Activated CD4-positive, alpha-beta memory T cell treated with anti-CD3 and anti-CD28 coated beads, Interleukin-2, amount 10 ng/mL, durations not matched to agents 7 days and 5 days (primary cell): ENCODE measurements at regions not wholly inside any gene's neighbourhood (a gene's known extent, or its start where the extent isn't known, plus 50 kb on each side); places are given as distances from the start of the nearest gene placed in this dataset.
"Not testable (repeated sequence)": the region's sequence is repeated elsewhere in the genome, so short reads cannot be mapped to it uniquely, and the experiment has no call there.

Experiments used
- CTCF ChIA-PET: fragments of 350-600 bp; sonication (Branson Sonifier 250); formaldehyde crosslinking; loops from one replicate; lab custom pipeline; 2021; ENCODE audit warnings: antibody characterized with exemption, inconsistent platforms; lab: Charles Lee
- POLR2A ChIA-PET: fragments of 350-600 bp; sonication (Branson Sonifier 250); formaldehyde crosslinking; loops from one replicate; lab custom pipeline; 2021; ENCODE audit warnings: antibody characterized with exemption; lab: Charles Lee
- DNase-seq: peaks from one replicate; pipeline ENCODE4 v3.0.0-alpha.2; 2020
- H3K27ac Mint-ChIP-seq: one replicate; pipeline ENCODE4 v1.8.0; 2021; ENCODE audit warnings: mild to moderate bottlenecking, mixed read lengths
- H3K27me3 Mint-ChIP-seq: one replicate; pipeline ENCODE4 v1.8.0; 2021; ENCODE audit warnings: mixed read lengths
- H3K36me3 Mint-ChIP-seq: one replicate; pipeline ENCODE4 v1.8.0; 2021; ENCODE audit warnings: low read depth, mixed read lengths
- H3K4me1 Mint-ChIP-seq: one replicate; pipeline ENCODE4 v1.8.0; 2021; ENCODE audit warnings: mixed read lengths
- H3K4me3 Mint-ChIP-seq: one replicate; pipeline ENCODE4 v1.8.0; 2021; ENCODE audit warnings: mild to moderate bottlenecking, mixed read lengths
- H3K9me3 Mint-ChIP-seq: one replicate; pipeline ENCODE4 v1.8.0; 2021; ENCODE audit warnings: mixed read lengths

- H3K4me3 Mint-ChIP-seq = no peak overlapping the region
Measured at GRCh38 chr6:93183531-93183972, 235.8 kb downstream of the EPHA7 start.

DNA sequence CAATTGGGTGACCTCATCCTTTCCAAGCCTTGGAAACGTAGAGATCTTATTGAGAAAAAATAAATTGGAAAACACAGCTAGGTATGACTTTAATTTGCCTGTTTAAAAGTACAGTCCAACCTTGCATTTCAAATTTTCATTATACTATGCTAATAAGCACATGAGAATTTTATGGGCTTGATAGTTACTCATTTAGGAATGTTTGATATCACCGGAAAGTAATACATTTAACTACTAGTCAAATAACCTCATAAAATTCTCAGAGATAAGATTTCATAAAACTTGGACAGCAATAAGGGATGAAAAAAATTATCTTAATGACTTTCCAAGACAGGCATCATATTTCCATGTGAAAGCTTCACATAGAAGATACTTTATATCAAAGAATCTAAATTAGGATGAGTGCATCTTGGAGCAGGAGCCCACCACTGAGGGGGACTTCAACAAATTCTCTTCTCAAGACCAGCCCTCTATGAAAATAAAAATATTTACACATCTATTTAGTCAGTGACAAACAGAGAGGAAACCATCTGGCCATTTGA lies 236.3 kb downstream of the EPHA7 start:
- no peak overlapping the region for H3K27ac Mint-ChIP-seq
- H3K9me3 Mint-ChIP-seq = no peaks in the 10 kb centered on the region
- no peak for DNase-seq
- ChIA-PET POLR2A (no interaction called here), CTCF (no interaction called here)
- no peaks in the 10 kb centered on the region for H3K36me3 Mint-ChIP-seq
- no peaks in the 10 kb centered on the region for H3K27me3 Mint-ChIP-seq
- no peaks in the 10 kb centered on the region for H3K4me1 Mint-ChIP-seq
- no peak overlapping the region for H3K4me3 Mint-ChIP-seq

More at GRCh38 chr6:93183531-93183972, 235.8 kb downstream of the EPHA7 start:
- Mint-ChIP-seq H3K27me3 (no peaks in the 10 kb centered on the region), H3K4me1 (no peaks in the 10 kb centered on the region), H3K36me3 (no peaks in the 10 kb centered on the region), H3K27ac (no peak overlapping the region), H3K9me3 (no peaks in the 10 kb centered on the region)
- no peak for DNase-seq
- ChIA-PET POLR2A (no interaction called here), CTCF (no interaction called here)

DNA sequence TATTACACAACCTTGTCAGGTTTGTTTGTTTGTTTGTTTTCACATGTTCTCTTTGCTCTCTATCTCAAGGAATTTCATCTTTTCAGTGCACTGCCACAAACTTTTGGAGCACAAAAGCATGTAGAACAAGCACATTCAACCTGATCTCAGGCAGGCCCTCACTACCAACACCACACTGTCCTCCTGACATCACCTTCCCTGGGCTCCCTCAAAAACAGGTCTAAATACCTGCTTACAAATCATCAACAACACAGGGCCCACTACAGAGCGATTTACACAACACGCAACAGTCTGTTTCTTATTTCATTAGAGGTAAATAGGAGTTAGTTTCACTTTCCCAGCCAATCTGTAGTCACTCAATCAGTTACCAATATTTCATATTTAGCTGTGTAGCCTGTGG lies 241.4 kb downstream of the EPHA7 start:
- Mint-ChIP-seq H3K4me3 (no peak overlapping the region), H3K36me3 (no peaks in the 10 kb centered on the region), H3K27ac (no peak overlapping the region), H3K27me3 (no peaks in the 10 kb centered on the region), H3K4me1 (no peaks in the 10 kb centered on the region), H3K9me3 (peaks cover 3% of the 10 kb centered on the region)
- DNase-seq = no peak
- POLR2A ChIA-PET = no interaction called here
- CTCF ChIA-PET = no interaction called here

DNA sequence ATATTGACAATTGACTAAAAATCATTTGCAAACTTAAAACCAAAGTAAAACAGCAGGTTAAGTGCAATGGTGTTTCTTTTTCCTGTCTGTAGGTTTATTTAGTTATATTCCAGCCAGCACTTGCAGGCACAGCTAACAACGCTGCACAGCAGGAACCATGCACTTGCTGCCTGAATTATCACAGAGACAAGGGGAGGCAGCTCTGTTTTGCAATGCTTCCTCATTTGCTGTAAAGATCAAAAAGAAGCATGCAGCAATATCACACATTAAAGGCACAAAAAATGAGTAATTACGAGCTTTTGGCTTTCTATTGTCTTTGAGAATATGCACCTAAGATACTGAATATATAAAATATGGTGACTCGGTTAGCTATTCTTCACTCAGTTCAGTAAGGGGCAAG lies 241.9 kb downstream of the EPHA7 start:
- H3K4me1 Mint-ChIP-seq = no peaks in the 10 kb centered on the region
- no peak overlapping the region for H3K4me3 Mint-ChIP-seq
- peaks cover 3% of the 10 kb centered on the region for H3K9me3 Mint-ChIP-seq
- H3K27ac Mint-ChIP-seq = no peak overlapping the region
- no peaks in the 10 kb centered on the region for H3K27me3 Mint-ChIP-seq
- H3K36me3 Mint-ChIP-seq = no peaks in the 10 kb centered on the region
- no peak for DNase-seq
- ChIA-PET CTCF (no interaction called here), POLR2A (no interaction called here)

DNA sequence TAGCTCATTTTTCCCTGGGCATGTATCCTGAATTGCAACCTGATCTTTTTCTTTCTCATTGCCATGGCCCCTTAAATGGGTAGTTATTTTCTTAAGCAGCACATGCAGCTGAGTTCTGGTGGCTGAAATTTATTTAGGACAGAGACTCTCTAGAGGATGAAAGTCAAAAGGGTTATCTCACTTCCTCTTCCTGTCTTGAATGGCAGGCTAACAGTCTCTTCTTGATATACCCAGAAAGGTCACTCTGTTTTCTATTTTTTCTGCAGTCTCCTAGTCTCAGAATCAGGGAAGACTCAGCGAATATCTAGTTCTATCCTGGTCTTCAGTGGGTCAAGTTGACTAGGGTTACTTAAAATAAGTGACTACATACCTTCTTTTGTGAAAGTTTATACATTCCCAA lies 243.3 kb downstream of the EPHA7 start:
- H3K9me3 Mint-ChIP-seq = peaks cover 3% of the 10 kb centered on the region
- DNase-seq = no peak
- ChIA-PET POLR2A (no interaction called here), CTCF (interaction anchor here (0.5 kb wide), 2 partner anchors 62 to 676 kb away, joined by 3 read pairs; no protein-coding TSS in a partner anchor)
- H3K4me3 Mint-ChIP-seq = no peak overlapping the region
- no peaks in the 10 kb centered on the region for H3K36me3 Mint-ChIP-seq
- no peaks in the 10 kb centered on the region for H3K27me3 Mint-ChIP-seq
- H3K27ac Mint-ChIP-seq = no peak overlapping the region
- H3K4me1 Mint-ChIP-seq = no peaks in the 10 kb centered on the region

DNA sequence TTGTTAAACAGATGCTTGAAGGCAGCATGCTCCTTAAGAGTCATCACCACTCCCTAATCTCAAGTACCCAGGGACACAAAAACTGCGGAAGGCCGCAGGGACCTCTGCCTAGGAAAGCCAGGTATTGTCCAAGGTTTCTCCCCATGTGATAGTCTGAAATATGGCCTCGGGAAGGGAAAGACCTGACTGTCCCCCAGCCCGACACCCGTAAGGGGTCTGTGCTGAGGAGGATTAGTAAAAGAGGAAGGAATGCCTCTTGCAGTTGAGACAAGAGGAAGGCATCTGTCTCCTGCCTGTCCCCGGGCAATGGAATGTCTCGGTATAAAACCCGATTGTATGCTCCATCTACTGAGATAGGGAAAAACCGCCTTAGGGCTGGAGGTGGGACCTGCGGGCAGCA lies 245.8 kb downstream of the EPHA7 start:
- H3K4me1 Mint-ChIP-seq, DNase-seq, CTCF ChIA-PET, POLR2A ChIA-PET, H3K36me3 Mint-ChIP-seq, H3K9me3 Mint-ChIP-seq, H3K4me3 Mint-ChIP-seq, H3K27me3 Mint-ChIP-seq, H3K27ac Mint-ChIP-seq: not testable (repeated sequence)

DNA sequence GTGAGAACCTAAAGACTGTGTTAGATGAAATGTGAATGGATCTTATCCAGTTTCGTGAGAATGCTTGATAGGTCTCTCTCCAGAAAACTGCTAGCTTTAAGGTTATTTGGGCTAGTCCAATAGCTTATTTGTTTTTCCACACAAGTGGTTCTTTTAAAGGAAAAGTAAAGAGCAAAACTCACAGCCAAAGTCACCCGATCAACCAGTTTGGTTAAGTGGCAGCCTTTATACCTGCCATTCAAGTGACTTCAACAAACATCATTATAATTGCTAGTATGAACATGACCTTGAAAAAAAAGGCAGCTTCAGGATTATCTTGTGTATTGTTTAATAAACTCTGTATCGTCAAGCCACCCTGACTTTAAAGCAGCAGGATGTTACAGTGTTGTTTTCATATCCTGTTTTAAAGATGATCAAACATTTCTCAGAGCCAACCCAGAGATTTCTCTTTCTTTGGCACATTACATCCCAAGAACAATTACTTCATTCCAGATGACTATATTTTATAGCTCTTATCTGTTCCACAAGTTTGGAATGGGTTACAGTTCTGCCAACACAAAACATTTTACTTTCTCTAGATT lies 253.4 kb downstream of the EPHA7 start:
- no peak for DNase-seq
- H3K4me1 Mint-ChIP-seq = no peaks in the 10 kb centered on the region
- no peaks in the 10 kb centered on the region for H3K27me3 Mint-ChIP-seq
- no peak overlapping the region for H3K4me3 Mint-ChIP-seq
- CTCF ChIA-PET = no interaction called here
- no peak overlapping the region for H3K27ac Mint-ChIP-seq
- POLR2A ChIA-PET = no interaction called here
- no peaks in the 10 kb centered on the region for H3K9me3 Mint-ChIP-seq
- H3K36me3 Mint-ChIP-seq = no peaks in the 10 kb centered on the region

GRCh38 chr6:93164781-93165180 lies 254.6 kb downstream of the EPHA7 start:
- H3K9me3 Mint-ChIP-seq = no peaks in the 10 kb centered on the region
- CTCF ChIA-PET = no interaction called here
- H3K27me3 Mint-ChIP-seq = no peaks in the 10 kb centered on the region
- POLR2A ChIA-PET = no interaction called here
- no peak overlapping the region for H3K27ac Mint-ChIP-seq
- H3K36me3 Mint-ChIP-seq = no peaks in the 10 kb centered on the region
- no peak for DNase-seq
- H3K4me1 Mint-ChIP-seq = no peaks in the 10 kb centered on the region
- no peak overlapping the region for H3K4me3 Mint-ChIP-seq

DNA sequence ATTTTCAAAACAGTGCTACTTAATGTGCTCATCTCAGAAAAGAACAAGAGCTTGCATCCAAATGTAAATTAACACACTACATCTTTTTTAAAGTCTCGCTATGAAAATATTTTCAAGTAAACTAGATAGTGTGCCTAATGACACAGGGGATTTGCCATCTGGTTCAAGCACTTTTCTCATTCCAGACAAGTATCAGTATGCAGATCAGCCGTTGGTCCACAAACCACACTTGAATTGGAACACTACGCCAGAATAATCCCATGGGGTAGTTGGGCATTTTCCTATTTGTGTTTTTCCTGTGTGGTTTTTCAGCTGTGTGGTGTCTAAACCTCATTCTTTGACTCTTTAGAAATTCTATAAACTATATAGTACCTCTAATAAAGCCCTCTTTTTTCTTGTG lies 256.2 kb downstream of the EPHA7 start:
- H3K4me1 Mint-ChIP-seq = no peaks in the 10 kb centered on the region
- no peaks in the 10 kb centered on the region for H3K9me3 Mint-ChIP-seq
- no peak overlapping the region for H3K27ac Mint-ChIP-seq
- H3K27me3 Mint-ChIP-seq = no peaks in the 10 kb centered on the region
- no peaks in the 10 kb centered on the region for H3K36me3 Mint-ChIP-seq
- POLR2A ChIA-PET = no interaction called here
- DNase-seq = no peak
- CTCF ChIA-PET = no interaction called here
- no peak overlapping the region for H3K4me3 Mint-ChIP-seq

DNA sequence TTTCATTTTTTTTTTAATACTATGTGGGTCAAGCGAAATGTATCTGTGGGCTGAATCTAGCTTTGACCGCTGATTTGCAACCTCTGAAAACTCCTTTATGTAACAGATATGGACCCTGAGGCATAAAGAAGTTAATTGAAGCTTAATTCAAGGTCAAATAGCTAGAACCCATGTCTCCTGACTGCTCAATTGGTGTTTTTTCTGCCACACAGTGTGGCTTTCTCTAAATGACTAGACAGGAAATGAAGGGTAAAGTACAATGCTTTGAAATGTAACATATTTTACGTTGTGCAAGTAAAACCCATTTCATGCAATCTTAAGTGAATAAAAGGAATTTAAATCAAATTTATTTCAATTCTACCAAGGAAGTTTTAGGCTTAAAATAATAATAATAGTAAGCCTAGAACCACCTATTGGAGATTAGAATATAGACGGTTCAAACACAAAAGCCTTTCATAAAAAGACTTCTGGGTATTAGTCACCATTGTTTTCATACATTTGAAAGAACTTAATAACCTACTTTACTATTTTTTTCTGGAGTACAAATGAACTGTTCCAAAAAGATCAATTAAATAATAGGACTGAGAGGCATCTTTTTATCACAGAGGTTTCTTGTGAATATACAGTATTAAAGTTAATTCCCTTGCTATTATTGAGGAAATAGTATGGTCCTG lies 279.8 kb downstream of the EPHA7 start:
- ChIA-PET CTCF (no interaction called here), POLR2A (no interaction called here)
- H3K36me3 Mint-ChIP-seq = no peaks in the 10 kb centered on the region
- no peak overlapping the region for H3K4me3 Mint-ChIP-seq
- no peaks in the 10 kb centered on the region for H3K4me1 Mint-ChIP-seq
- DNase-seq = no peak
- no peak overlapping the region for H3K27ac Mint-ChIP-seq
- H3K27me3 Mint-ChIP-seq = no peaks in the 10 kb centered on the region
- H3K9me3 Mint-ChIP-seq = peaks cover 4% of the 10 kb centered on the region

- Mint-ChIP-seq H3K4me3 (no peak overlapping the region), H3K27me3 (no peaks in the 10 kb centered on the region), H3K27ac (no peak overlapping the region), H3K9me3 (peaks cover 4% of the 10 kb centered on the region), H3K36me3 (no peaks in the 10 kb centered on the region), H3K4me1 (no peaks in the 10 kb centered on the region)
- no peak for DNase-seq
- ChIA-PET POLR2A (no interaction called here), CTCF (no interaction called here)
Measured at GRCh38 chr6:93136111-93136510, 283.2 kb downstream of the EPHA7 start.

DNA sequence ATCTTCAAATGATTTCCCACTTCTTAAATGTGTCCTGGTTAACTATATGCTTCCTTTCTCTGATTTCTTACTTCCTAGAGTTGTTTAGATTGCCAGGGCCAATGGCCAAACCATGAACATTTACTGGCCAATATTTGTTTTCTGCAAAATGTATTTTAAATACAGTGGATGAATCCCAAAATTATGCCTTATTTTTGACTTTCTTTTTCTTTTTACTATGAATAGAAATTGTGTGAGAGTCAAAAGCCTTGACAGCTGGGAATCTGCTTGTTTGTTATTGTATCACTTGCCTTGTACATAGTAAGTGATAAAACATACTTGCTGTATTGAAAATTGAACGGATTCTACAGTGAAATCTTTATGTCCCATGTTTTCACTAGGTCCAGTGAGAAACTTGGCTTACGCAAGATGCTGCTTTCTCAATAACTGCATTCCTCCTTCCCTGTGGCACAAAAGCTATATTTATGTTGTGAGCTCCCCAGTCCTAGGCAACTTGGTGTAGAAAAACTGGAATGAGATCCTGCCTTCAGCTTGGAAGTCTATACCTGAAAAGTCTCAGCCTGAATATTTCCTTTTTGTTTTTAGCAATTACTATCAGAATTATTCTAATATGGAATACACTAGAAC lies 295.2 kb downstream of the EPHA7 start:
- no peaks in the 10 kb centered on the region for H3K4me1 Mint-ChIP-seq
- H3K36me3 Mint-ChIP-seq = no peaks in the 10 kb centered on the region
- ChIA-PET POLR2A (no interaction called here), CTCF (no interaction called here)
- no peaks in the 10 kb centered on the region for H3K27me3 Mint-ChIP-seq
- peaks cover 6% of the 10 kb centered on the region for H3K9me3 Mint-ChIP-seq
- H3K4me3 Mint-ChIP-seq = no peak overlapping the region
- DNase-seq = no peak
- no peak overlapping the region for H3K27ac Mint-ChIP-seq

DNA sequence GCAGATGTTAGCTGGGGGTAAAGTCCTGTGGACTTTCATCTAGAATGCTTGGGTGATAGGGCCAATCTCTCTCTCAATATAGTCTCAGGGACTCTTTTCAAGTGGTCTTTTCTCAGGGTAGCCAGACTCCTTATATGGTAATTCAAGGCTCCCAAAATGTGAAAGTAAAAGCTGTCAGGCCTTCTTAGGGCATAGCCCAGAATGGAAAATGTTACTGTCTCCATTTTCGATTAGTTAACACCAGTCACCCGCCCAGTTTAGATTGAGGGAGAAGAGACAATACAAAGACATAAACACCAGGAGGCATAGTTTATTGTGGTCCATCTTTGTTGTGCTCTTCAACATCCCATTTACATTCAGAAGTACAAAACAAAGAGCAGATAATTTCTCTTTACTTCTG lies 295.8 kb downstream of the EPHA7 start:
- no peaks in the 10 kb centered on the region for H3K27me3 Mint-ChIP-seq
- no peak overlapping the region for H3K4me3 Mint-ChIP-seq
- H3K9me3 Mint-ChIP-seq = peaks cover 6% of the 10 kb centered on the region
- no peak for DNase-seq
- ChIA-PET POLR2A (no interaction called here), CTCF (no interaction called here)
- H3K36me3 Mint-ChIP-seq = no peaks in the 10 kb centered on the region
- H3K27ac Mint-ChIP-seq = no peak overlapping the region
- H3K4me1 Mint-ChIP-seq = no peaks in the 10 kb centered on the region
